Tibial artery (tissue), 4 donors: ENCODE measurements at regions not wholly inside any gene's neighbourhood (a gene's known extent, or its start where the extent isn't known, plus 50 kb on each side); places are given as distances from the start of the nearest gene placed in this dataset.

Source experiments
- DNase-seq, 2 donors: peaks; one replicate each; pipeline ENCODE4 v3.0.0-alpha.2; 2019
- H3K27ac ChIP-seq, 2 donors: fragments of 200-600 bp; sonication (generic) in 1 of 2; 1 replicate in 1 of 2; 2 replicates in 1 of 2; pipeline ENCODE4 v1.5.1; 2018 to 2019; ENCODE audit warnings: mild to moderate bottlenecking in 1 of 2
- H3K27me3 ChIP-seq, 2 donors: fragments of 200-600 bp; sonication (generic) in 1 of 2; one replicate each; pipeline versions ENCODE4 v1.5.1 to v1.6.0; 2016 to 2019
- H3K36me3 ChIP-seq, 3 donors: fragments of 200-600 bp; sonication (generic) in 2 of 3; one replicate each; pipeline ENCODE4 v1.5.1; 2016 to 2019; ENCODE audit warnings: mild to moderate bottlenecking in 2 of 3
- H3K4me1 ChIP-seq, 4 donors: fragments of 200-600 bp; sonication (generic) in 2 of 4; 1 replicate in 3 of 4; 2 replicates in 1 of 4; pipeline ENCODE4 v1.5.1; 2016 to 2019
- H3K4me3 ChIP-seq, 2 donors: fragments of 200-600 bp; sonication (generic) in 1 of 2; 1 replicate in 1 of 2; 2 replicates in 1 of 2; pipeline ENCODE4 v1.5.1; 2018 to 2019; ENCODE audit warnings: mild to moderate bottlenecking in 2 of 2
- H3K9me3 ChIP-seq, 3 donors: fragments of 200-600 bp; sonication (generic) in 1 of 3; one replicate each; pipeline ENCODE4 v1.5.1; 2016 to 2019
- intact Hi-C: fragments of 100-400 bp; cut with DNase I; formaldehyde crosslinking; loops from one replicate; pipeline ENCODE4 v1.15.0; 2023; ENCODE audit warnings: low total_unique reads
- TF ChIP-seq, protein P1 (sequence below), 2 experiments: fragments of 200-600 bp in 1 of 2; fragments of 450-650 bp in 1 of 2; IDR thresholded peaks; one replicate each; pipeline ENCODE4 v1.5.1; 2017 to 2019; ENCODE audit warnings: antibody characterized with exemption in 2 of 2, mild to moderate bottlenecking in 1 of 2, moderate library complexity in 1 of 2

DNA sequence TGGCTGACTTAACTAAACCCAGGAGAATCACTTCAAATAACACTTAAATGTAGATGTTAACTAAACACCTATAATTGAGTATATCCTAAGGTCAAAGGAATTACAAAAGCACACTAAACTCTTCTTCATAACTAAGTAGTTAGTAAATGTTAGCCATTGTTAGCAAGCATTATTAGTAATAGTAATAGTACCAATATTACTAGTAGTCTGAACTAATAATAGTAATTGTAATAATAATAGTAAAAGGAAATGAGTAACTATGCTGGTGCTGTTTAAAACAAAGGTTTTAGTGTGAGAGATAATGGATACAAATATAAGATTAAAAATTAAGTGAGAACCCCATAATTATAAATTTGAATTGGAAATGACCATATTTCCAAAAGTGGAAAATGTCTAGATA lies 641.9 kb upstream of the RORB start:
- TF ChIP-seq, protein P1, sequence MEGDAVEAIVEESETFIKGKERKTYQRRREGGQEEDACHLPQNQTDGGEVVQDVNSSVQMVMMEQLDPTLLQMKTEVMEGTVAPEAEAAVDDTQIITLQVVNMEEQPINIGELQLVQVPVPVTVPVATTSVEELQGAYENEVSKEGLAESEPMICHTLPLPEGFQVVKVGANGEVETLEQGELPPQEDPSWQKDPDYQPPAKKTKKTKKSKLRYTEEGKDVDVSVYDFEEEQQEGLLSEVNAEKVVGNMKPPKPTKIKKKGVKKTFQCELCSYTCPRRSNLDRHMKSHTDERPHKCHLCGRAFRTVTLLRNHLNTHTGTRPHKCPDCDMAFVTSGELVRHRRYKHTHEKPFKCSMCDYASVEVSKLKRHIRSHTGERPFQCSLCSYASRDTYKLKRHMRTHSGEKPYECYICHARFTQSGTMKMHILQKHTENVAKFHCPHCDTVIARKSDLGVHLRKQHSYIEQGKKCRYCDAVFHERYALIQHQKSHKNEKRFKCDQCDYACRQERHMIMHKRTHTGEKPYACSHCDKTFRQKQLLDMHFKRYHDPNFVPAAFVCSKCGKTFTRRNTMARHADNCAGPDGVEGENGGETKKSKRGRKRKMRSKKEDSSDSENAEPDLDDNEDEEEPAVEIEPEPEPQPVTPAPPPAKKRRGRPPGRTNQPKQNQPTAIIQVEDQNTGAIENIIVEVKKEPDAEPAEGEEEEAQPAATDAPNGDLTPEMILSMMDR (IDR thresholded peaks at IDR 0.05) = no peak
- no peaks in the 10 kb centered on the region for H3K27me3 ChIP-seq

DNA sequence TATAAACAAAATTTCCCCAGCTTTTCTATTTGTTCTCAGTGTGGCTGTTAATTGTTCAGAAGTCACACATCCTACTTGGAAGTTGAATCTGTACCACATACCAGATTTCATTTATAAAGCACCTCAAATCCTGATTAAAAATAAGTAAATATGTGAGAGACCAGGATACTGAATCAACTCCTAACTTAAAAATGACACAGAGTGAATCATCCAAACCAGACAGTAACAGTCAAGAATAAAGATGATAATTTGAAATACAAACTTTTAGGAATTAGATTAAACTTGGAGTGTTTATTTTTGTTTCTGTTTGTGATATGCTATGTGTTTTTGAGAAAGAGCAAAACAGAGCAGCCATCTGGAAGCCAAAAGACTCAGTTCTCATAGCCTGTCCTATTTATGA lies 633.2 kb upstream of the RORB start:
- intact Hi-C loops = no loop called here
- no peak overlapping the region for H3K27ac ChIP-seq
- no peaks in the 10 kb centered on the region for H3K27me3 ChIP-seq
- no peaks in the 10 kb centered on the region for H3K36me3 ChIP-seq
- TF ChIP-seq, protein P1 (IDR thresholded peaks at IDR 0.05) = no peak
- no peaks in the 10 kb centered on the region for H3K4me1 ChIP-seq
- no peaks in the 10 kb centered on the region for H3K9me3 ChIP-seq
- DNase-seq = no peak
- no peak overlapping the region for H3K4me3 ChIP-seq

More for the DNA sequence above, 641.9 kb upstream of the RORB start:
- H3K27ac ChIP-seq = no peak overlapping the region
- H3K9me3 ChIP-seq = no peaks in the 10 kb centered on the region
- DNase-seq = no peak
- intact Hi-C loops = no loop called here
- H3K4me1 ChIP-seq = no peaks in the 10 kb centered on the region
- no peak overlapping the region for H3K4me3 ChIP-seq
- no peaks in the 10 kb centered on the region for H3K36me3 ChIP-seq

DNA sequence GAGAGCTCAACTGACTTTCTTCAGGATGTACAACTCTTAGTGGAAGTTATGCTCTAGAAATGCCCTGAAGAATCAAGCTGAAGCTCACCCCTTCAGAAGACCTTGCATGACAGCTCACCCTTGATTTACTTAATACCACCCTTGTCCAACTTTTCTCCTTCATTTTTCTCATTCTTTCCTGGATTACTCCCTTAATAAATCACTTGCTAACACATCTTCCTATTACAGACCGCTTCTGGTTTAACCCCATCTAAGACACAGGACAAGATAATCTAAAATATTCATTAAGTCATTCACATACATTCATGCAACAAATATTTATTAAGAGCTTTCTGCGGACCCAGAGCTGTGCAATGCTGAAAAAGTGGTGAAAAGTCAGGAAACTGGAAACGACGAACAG lies 630.7 kb upstream of the RORB start:
- Histone ChIP-seq H3K4me3 (no peak overlapping the region), H3K9me3 (no peaks in the 10 kb centered on the region), H3K27me3 (no peaks in the 10 kb centered on the region), H3K27ac (no peak overlapping the region), H3K36me3 (no peaks in the 10 kb centered on the region), H3K4me1 (no peaks in the 10 kb centered on the region)
- intact Hi-C loops = no loop called here
- no peak for DNase-seq
- TF ChIP-seq, protein P1 (IDR thresholded peaks at IDR 0.05) = no peak

DNA sequence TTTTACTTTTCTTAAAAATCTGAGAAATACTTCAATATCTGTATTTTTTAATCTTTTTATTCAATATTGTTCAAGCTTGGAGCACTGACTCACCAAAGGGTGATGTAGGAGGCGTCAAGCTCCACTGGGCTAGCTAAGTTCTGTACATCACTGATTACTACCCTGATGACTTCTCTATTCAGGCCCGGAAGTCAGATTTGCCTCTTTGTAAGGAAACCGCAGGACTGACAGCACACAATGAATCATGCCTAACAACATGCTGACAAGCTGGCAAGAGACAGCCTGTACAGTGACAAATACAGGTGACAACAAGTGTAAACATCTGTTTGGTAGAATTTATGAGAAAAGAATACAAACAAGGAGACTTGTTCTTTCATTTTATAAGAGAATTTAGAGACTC lies 627.9 kb upstream of the RORB start:
- H3K4me3 ChIP-seq = no peak overlapping the region
- no peaks in the 10 kb centered on the region for H3K36me3 ChIP-seq
- intact Hi-C loops = no loop called here
- no peak overlapping the region for H3K27ac ChIP-seq
- no peaks in the 10 kb centered on the region for H3K27me3 ChIP-seq
- TF ChIP-seq, protein P1 (IDR thresholded peaks at IDR 0.05) = no peak
- no peak for DNase-seq
- no peaks in the 10 kb centered on the region for H3K4me1 ChIP-seq
- no peaks in the 10 kb centered on the region for H3K9me3 ChIP-seq

DNA sequence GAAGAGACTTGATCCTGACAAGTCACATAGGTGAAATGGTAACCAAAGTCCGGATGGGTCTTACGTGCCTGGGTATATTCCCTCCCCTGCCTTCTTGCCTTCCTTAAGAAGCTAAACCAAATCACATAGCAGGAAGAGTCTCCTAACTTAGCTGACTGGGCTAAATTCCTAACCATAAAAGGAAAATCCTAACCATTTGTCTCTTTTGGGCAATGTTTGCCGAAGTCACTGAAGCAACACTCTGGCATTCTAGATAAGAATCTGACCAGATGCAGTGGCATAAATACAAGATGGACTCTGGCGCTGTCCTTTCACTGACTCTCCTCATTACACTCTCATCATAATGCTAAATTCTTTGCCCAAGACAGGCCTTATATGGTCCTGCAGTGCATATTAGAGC lies 625.5 kb upstream of the RORB start:
- Histone ChIP-seq H3K9me3 (no peaks in the 10 kb centered on the region), H3K4me3 (no peak overlapping the region), H3K36me3 (no peaks in the 10 kb centered on the region), H3K27me3 (no peaks in the 10 kb centered on the region), H3K27ac (no peak overlapping the region), H3K4me1 (no peaks in the 10 kb centered on the region)
- intact Hi-C loops = no loop called here
- DNase-seq = no peak
- TF ChIP-seq, protein P1 (IDR thresholded peaks at IDR 0.05) = no peak

DNA sequence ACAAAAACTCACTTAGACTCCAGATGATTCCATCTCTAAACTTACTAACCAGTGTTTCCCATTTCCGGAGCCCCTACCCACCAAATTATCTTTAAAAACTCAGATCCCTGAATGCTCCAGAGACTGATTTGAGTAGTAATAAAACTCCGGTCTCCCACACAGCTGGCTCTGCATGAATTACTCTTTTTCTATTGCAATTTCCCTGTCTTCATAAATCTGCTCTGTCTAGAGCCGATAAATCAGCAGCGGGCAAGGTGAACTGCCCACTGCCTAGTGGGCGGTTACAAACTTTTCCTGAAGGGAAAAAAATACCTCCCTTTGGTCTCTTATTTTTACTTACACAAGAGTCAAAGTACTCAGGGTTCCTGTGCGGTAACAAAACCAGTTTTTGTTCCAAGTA lies 624.4 kb upstream of the RORB start:
- no peak for DNase-seq
- intact Hi-C loops = no loop called here
- TF ChIP-seq, protein P1 (IDR thresholded peaks at IDR 0.05) = no peak
- Histone ChIP-seq H3K4me3 (no peak overlapping the region), H3K27me3 (no peaks in the 10 kb centered on the region), H3K27ac (no peak overlapping the region), H3K4me1 (no peaks in the 10 kb centered on the region), H3K9me3 (no peaks in the 10 kb centered on the region), H3K36me3 (no peaks in the 10 kb centered on the region)
